HG02798 (cell line): ENCODE measurements at regions not wholly inside any gene's neighbourhood (a gene's known extent, or its start where the extent isn't known, plus 50 kb on each side); places are given as distances from the start of the nearest gene placed in this dataset.
"Not testable (repeated sequence)": the region's sequence is repeated elsewhere in the genome, so short reads cannot be mapped to it uniquely, and the experiment has no call there.

ENCODE experiments used
- ATAC-seq: cut with Tn5 transposase; IDR thresholded peaks from one replicate; pipeline ENCODE4 v1.9.1; 2021; ENCODE audit warnings: mild to moderate bottlenecking; ENCODE audit not compliant: unreplicated experiment, poor library complexity

- no peak for ATAC-seq
These were observed 63.0 kb downstream of the HLX start for GRCh38 chr1:220942278-220942677.

DNA sequence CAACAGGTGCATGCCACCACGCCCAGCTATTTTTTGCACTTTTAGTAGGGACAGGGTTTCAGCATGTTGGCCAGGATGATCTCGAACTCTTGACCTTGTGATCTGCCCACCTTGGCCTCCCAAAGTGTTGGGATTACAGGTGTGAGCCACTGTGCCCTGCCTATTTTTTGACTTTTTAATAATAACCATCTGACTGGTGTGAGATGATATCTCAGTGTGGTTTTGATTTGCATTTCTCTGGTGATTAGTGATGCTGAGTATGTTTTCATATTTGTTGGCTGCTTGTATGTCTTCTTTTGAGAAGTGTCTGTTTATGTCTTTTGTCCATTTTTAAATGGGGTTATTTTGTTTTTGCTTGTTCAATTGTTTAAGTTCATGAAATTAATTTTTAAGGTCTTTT, 63.7 kb downstream of the HLX start:
- not testable (repeated sequence) for ATAC-seq

DNA sequence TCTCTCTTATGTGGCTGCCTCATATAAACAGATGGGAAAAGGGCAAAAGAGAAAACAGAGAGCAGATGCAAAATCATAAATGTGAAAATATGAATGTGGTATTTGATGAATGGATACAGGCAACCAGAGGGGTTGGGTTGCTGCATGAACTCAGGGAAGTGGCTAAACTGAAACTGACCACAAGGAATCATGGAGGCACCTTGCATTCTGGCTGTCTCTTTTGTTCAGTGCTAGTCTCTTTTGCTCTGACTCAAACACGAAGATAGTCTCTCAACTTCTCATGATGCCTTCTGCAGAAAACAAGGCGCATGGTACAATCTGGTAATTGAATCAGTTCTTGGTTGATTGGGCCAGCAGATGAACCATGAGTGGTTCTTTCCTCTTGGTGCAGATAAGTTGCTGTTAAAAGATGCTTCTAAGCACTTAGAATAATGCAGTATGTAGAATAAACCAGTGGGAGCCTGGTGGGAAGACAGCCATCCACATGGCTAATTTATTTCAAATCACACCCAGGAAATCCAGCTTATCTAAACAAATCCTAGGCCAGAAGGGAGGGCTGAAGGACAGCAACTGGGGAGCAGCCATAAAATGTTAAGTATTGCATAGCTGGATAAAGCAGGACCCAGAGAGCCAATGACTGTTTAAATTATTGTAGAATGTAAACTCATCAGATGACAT, 64.2 kb downstream of the HLX start:
- no peak for ATAC-seq

- no peak for ATAC-seq
These were observed 71.3 kb downstream of the HLX start for GRCh38 chr1:220950576-220950975.

DNA sequence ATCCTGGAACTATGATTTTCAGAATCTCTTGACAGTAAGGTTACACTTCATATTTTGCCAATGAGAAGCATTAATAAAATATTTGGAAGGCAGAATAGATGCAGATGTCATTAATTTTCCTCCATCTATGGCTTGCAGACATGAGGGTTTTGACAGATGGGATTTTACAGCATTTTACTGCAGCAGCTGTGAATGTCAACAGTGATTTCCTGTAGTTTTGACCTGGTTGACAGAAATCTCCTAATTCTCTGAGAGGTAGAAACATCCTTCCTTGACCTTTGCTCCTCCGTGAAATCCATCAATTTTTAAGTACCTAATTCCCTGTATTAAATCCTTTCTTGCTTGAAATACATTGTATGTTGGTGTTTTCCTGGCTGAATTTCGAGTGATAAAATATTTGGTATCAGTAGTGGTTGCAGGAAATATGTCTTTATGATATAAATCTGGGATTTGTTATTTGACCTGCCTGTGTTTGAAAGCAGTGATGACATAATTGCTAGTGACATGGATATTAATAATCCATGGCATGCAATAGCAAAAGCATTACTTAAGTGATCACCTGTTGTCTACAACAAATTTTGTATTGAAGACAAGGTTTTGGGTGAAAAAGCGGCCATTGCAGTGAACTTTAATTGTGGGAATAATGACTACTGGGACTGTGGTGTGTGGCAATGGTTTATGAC, 73.9 kb downstream of the HLX start:
- ATAC-seq, result no peak

- ATAC-seq, result no peak
These were observed 75.3 kb downstream of the HLX start for GRCh38 chr1:220954321-220955075.

DNA sequence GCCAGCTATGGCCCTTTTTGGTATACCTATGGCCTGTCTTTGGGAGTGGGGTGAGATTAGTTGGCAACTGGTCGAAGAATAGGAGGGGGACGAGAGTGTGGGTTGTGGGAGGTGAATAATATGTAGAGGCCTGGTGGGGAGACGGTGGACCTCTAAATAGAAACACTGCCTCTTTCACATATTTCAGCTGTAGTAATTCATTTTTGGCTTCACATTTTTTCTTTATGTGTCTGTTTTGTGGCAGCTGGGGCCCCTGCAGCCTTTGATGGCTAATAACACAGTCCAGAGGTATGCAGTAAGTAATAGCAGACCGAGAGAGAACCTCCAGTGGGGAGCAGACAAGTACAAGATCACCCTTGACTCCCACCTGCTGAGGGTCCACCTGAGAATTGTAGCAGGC, 75.9 kb downstream of the HLX start:
- ATAC-seq, result no peak

GRCh38 chr1:220956501-220957232, 77.4 kb downstream of the HLX start:
- no peak for ATAC-seq

DNA sequence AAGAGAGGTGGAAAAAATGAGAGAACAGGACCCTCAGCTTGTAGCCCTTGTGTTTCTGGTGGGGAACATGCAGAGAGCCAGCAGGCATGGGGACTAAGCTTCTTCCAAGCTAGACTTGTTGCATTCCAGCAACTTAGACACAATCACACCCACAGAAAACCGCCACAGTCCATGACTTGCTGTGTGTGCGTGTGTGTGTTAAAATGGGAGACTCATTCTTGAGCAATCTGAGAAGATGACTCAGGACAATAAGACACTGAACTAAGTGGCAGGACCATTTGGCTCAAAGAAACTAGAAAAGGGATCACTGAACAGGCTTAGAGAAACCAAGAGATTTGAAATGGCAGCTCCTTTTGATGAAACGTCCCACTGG, 78.0 kb downstream of the HLX start:
- ATAC-seq, result no peak

DNA sequence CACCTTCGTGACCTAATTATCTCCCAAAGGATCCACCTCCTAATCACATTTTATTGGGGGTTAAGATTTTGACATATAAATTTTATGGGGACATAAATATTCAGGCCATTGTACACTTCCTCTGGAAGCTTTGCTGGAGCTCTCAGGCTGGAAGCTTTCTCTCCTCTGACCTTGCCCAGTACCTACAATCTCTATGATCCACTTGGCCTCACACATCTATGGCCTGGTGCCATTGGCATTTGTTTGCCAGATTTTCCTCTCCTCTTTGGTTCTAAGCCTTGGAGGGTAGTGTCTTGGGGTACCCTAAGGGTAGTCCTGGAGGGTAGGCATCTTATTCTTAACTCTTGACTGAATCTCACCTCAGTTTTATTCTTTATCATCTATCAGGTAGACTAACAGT, 79.0 kb downstream of the HLX start:
- ATAC-seq, result no peak

- no peak for ATAC-seq
These were observed 82.9 kb downstream of the HLX start for GRCh38 chr1:220962031-220962751.

DNA sequence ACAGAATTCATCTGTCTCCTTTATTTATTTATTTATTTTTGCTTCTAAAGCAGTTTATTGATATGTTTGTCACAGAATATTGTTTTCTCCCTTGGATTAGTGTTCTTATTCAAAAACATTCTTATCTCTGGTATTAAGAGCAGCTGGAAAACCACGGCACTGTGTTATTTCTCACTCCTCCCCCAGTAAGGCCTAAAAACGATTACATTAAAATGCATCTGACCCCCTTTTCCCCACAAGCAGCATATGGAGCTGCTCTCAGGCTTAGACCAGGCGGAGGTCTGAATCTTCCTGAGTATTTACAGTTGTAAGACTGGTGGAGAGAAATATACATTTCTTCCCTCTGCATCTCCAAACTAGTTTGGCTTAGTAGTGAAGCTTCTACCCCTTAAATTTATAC, 86.8 kb downstream of the HLX start:
- no peak for ATAC-seq

GRCh38 chr1:220966473-220966872, 87.2 kb downstream of the HLX start:
- no peak for ATAC-seq

DNA sequence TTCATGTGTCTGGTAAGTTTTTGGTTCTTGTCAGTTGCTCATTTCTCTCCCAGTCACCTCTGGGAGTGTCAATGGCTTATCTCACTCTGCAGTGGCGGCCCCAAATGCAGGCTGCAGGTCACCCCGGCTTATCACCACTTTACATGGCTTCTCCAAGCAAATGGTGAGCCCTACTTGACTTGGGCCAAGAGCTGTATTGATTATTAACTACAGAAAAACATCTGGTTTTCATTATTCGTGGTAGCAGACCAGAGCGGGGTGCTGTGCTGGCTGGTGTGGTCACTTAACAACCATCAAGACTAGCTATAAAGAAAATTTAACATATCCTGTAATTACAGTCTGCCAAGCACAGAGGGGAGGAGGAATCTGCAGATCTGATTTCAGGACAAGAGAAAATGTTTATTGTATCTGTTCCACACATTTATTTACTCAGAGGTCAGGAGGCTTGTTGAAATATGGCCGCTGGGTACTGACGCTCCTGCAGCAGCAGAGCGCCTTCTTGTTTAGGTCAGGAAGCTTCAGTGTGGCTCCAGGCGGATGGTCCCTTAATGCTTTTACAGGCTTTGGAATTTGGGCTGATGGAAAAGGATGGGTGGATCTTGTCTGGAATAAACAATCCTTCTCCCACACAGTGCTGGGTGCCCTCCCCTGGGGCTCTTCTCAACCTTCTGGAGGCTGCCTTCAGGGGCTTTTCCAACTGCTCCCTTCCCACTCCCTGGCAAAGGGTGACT, 87.8 kb downstream of the HLX start:
- ATAC-seq, result no peak

DNA sequence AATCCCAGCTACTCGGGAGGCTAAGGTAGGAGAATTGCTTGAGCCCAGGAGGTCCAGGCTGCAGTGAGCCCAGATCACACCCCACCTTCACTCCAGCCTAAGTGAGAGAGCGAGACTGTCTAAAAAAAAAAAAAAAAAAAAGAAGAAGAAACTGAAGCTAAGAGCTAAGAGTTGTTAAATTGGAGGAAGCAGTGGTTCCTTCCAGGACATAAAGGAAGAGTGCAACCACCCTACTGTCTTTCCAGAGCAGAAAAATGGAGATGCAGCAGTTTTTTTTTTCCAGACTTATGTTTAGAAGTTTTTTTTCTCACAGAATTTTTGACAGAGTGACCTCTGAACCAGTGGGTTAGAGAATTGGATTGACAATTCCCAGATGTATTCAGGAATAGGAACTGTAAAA, 88.7 kb downstream of the HLX start:
- no peak for ATAC-seq

- not testable (repeated sequence) for ATAC-seq
These were observed 90.0 kb downstream of the HLX start for GRCh38 chr1:220969281-220969680.

DNA sequence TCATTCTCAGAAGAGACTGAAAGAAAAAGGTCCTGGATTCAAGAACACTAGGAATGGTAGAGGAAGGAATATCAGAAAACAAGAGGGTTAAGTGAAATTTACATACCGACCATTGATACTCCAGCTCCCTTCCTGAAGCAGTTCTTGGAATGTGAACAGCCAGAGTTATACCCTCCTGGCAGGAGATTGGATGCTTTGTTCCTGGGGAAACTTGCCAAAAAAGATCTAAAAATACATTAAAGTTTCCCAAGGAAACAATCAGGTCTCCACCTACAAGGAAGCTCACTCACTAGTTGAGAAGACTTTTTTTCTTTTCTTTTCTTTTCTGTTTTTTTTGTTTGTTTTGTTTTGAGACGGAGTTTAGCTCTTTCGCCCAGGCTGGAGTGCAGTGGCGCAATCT, 91.1 kb downstream of the HLX start:
- no peak for ATAC-seq

DNA sequence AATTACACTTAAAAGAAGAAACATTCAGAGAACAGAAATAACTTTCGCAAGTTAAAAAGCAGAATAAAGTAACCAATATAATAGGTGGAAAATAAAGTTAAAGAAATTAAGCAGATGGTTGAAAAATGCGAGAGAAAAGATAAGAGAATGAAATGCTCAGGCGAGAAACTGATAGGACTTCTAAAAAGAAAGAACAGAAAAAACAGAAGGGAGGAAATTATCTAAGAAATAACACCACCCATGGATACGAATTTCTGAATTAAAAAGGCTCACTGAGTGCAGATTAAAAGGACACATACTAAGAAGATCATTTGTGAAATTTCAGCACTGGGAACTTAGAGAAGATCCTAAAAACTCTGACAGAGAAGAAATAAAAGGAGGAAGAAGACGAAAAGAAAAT, 92.0 kb downstream of the HLX start:
- no peak for ATAC-seq

- no peak for ATAC-seq
These were observed 95.2 kb downstream of the HLX start for GRCh38 chr1:220974431-220974830.

GRCh38 chr1:220976390-220976789, 97.1 kb downstream of the HLX start:
- no peak for ATAC-seq
